GM12872 (cell line): ENCODE measurements at regions not wholly inside any gene's neighbourhood (a gene's known extent, or its start where the extent isn't known, plus 50 kb on each side); places are given as distances from the start of the nearest gene placed in this dataset.

Experiments
- CTCF ChIP-seq: IDR thresholded peaks from 3 replicates; pipeline ENCODE4 v1.5.1; 2011; ENCODE audit warnings: low read depth, mild to moderate bottlenecking, low read length, moderate library complexity; ENCODE audit not compliant: insufficient read depth

GRCh38 chr3:153442799-153443487 is 280.9 kb downstream of the RAP2B start:
- no peak for TF ChIP-seq CTCF

GRCh38 chr3:153443961-153444360 is 281.9 kb downstream of the RAP2B start:
- TF ChIP-seq CTCF = peak; percentile 33; the same call in 2 of the 3 replicates

GRCh38 chr3:153445817-153446216 is 283.8 kb downstream of the RAP2B start:
- TF ChIP-seq CTCF = no peak

GRCh38 chr3:153448151-153448829 is 286.3 kb downstream of the RAP2B start:
- no peak for TF ChIP-seq CTCF

GRCh38 chr3:153456833-153457545 is 295.0 kb downstream of the RAP2B start:
- TF ChIP-seq CTCF = no peak

GRCh38 chr3:153458881-153459280 is 296.9 kb downstream of the RAP2B start:
- TF ChIP-seq CTCF = no peak

- TF ChIP-seq CTCF = no peak
Observed at GRCh38 chr3:153462545-153462944, 300.5 kb downstream of the RAP2B start.
